ENCODE measurements at regions not wholly inside any gene's neighbourhood (a gene's known extent, or its start where the extent isn't known, plus 50 kb on each side); places are given as distances from the start of the nearest gene placed in this dataset.

DNA sequence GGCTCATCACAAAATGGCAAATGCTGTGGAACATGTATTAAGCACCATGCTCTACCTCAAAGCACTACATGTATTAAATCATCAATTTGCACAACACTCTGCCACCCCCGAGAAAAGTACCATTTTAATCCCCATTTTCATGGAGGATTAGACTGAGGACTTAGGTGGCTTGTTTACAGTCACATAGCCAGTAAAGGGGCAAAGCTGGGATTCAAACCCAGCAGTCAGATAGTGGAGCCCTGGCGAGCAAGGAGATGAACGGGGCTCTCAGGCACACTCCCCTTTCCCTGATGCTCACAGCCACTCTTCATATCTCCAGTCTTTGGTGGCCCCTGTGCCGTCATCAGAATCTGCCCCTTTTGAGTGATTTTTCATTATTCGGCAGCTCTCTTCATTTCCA lies 262.9 kb downstream of the DIRAS2 start:
- TF ChIP-seq CTCF (IDR thresholded peaks at IDR 0.05) (no peak), POLR2A (IDR thresholded peaks at IDR 0.05) (no peak)
